HL-60 (cell line): ENCODE measurements at regions not wholly inside any gene's neighbourhood (a gene's known extent, or its start where the extent isn't known, plus 50 kb on each side); places are given as distances from the start of the nearest gene placed in this dataset.

Experiments
- DNase-seq, 2 experiments: peaks; one replicate each; pipeline ENCODE4 v3.0.0-alpha.2; 2010 to 2020; ENCODE audit warnings: low read depth in 1 of 2, low spot score in 1 of 2
- H3K27ac ChIP-seq: fragments of 250-450 bp; sonication (Bioruptor Pico); replicated peaks from 2 replicates; pipeline ENCODE4 v1.5.1; 2020; ENCODE audit warnings: mild to moderate bottlenecking, moderate library complexity
- H3K27me3 ChIP-seq: fragments of 250-450 bp; sonication (Bioruptor Pico); 2 replicates; pipeline ENCODE4 v1.5.1; 2021; ENCODE audit warnings: mild to moderate bottlenecking, moderate library complexity; ENCODE audit not compliant: insufficient read depth, poor library complexity, severe bottlenecking
- H3K4me3 ChIP-seq: replicated peaks from 2 replicates; pipeline ENCODE4 v1.5.1; 2011; ENCODE audit warnings: mild to moderate bottlenecking, control low read depth, low read length; ENCODE audit not compliant: insufficient read depth
- GABPA ChIP-seq: IDR thresholded peaks from 2 replicates; pipeline ENCODE4 v1.6.1; 2012; ENCODE audit warnings: low read depth
- POLR2AphosphoS5 ChIP-seq: IDR thresholded peaks from 2 replicates; pipeline ENCODE4 v1.6.1; 2012; ENCODE audit warnings: low read depth
- SPI1 ChIP-seq: IDR thresholded peaks from 2 replicates; pipeline ENCODE4 v1.6.1; 2012; ENCODE audit warnings: low read depth, mild to moderate bottlenecking, borderline replicate concordance
- TF ChIP-seq, protein P1 (sequence below): IDR thresholded peaks from one replicate; pipeline ENCODE4 v1.5.1; 2011; ENCODE audit warnings: low read length, control low read depth, inconsistent platforms; ENCODE audit not compliant: insufficient read depth
- TF ChIP-seq, protein P2 (sequence below): IDR thresholded peaks from 2 replicates; pipeline ENCODE4 v1.6.1; 2012; ENCODE audit warnings: low read depth; ENCODE audit not compliant: insufficient replicate concordance

DNA sequence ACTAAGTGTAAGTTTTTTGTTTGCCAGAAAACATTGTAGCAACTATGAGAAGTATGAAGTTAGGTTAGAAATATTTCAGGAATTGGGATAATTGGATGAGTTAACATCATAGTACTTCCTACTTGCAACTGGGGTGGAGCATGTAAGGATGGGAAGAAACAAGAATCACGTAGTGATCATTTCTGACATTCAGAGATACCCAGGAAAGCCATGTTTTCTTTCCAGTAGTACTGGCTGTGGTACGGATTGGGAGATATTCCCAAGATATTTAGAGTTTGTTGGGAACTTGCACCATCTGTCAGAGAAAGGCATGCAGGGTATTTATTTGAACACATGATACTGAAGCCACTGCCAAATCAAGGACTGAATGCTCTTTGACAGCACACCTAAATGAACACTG is 87.6 kb upstream of the SLC4A4 start:
- H3K4me3 ChIP-seq: no peak overlapping the region
- no peak for DNase-seq
- H3K27me3 ChIP-seq: peaks cover 2% of the 10 kb centered on the region
- TF ChIP-seq, protein P1, sequence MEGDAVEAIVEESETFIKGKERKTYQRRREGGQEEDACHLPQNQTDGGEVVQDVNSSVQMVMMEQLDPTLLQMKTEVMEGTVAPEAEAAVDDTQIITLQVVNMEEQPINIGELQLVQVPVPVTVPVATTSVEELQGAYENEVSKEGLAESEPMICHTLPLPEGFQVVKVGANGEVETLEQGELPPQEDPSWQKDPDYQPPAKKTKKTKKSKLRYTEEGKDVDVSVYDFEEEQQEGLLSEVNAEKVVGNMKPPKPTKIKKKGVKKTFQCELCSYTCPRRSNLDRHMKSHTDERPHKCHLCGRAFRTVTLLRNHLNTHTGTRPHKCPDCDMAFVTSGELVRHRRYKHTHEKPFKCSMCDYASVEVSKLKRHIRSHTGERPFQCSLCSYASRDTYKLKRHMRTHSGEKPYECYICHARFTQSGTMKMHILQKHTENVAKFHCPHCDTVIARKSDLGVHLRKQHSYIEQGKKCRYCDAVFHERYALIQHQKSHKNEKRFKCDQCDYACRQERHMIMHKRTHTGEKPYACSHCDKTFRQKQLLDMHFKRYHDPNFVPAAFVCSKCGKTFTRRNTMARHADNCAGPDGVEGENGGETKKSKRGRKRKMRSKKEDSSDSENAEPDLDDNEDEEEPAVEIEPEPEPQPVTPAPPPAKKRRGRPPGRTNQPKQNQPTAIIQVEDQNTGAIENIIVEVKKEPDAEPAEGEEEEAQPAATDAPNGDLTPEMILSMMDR: no peak
- TF ChIP-seq, protein P2, sequence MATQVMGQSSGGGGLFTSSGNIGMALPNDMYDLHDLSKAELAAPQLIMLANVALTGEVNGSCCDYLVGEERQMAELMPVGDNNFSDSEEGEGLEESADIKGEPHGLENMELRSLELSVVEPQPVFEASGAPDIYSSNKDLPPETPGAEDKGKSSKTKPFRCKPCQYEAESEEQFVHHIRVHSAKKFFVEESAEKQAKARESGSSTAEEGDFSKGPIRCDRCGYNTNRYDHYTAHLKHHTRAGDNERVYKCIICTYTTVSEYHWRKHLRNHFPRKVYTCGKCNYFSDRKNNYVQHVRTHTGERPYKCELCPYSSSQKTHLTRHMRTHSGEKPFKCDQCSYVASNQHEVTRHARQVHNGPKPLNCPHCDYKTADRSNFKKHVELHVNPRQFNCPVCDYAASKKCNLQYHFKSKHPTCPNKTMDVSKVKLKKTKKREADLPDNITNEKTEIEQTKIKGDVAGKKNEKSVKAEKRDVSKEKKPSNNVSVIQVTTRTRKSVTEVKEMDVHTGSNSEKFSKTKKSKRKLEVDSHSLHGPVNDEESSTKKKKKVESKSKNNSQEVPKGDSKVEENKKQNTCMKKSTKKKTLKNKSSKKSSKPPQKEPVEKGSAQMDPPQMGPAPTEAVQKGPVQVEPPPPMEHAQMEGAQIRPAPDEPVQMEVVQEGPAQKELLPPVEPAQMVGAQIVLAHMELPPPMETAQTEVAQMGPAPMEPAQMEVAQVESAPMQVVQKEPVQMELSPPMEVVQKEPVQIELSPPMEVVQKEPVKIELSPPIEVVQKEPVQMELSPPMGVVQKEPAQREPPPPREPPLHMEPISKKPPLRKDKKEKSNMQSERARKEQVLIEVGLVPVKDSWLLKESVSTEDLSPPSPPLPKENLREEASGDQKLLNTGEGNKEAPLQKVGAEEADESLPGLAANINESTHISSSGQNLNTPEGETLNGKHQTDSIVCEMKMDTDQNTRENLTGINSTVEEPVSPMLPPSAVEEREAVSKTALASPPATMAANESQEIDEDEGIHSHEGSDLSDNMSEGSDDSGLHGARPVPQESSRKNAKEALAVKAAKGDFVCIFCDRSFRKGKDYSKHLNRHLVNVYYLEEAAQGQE: no peak
- TF ChIP-seq POLR2AphosphoS5: no peak
- TF ChIP-seq GABPA: no peak
- no peak for TF ChIP-seq SPI1
- no peak overlapping the region for H3K27ac ChIP-seq

DNA sequence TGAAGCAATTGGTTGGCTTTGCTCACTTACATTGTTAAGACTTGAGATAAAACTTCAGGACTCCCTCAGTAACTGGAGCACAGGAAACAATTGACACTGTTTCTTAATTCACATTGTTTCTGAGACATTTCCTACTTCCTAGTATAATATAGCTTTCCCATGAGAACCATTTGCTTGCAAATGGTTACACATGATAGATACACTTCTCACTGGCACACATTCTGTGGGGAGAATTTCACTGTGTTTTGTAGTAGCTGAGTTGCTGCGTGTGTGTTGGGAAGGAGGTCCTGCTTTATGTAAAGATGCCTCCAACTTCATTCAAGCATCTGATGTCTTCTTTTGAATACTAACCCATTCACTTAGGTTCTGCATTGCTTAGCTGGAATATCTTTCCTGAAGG is 85.3 kb upstream of the SLC4A4 start:
- no peak overlapping the region for H3K4me3 ChIP-seq
- DNase-seq: no peak
- H3K27me3 ChIP-seq: peaks cover 2% of the 10 kb centered on the region
- TF ChIP-seq GABPA (no peak), SPI1 (no peak), POLR2AphosphoS5 (no peak)
- TF ChIP-seq, protein P1: no peak
- TF ChIP-seq, protein P2: no peak
- H3K27ac ChIP-seq: no peak overlapping the region

DNA sequence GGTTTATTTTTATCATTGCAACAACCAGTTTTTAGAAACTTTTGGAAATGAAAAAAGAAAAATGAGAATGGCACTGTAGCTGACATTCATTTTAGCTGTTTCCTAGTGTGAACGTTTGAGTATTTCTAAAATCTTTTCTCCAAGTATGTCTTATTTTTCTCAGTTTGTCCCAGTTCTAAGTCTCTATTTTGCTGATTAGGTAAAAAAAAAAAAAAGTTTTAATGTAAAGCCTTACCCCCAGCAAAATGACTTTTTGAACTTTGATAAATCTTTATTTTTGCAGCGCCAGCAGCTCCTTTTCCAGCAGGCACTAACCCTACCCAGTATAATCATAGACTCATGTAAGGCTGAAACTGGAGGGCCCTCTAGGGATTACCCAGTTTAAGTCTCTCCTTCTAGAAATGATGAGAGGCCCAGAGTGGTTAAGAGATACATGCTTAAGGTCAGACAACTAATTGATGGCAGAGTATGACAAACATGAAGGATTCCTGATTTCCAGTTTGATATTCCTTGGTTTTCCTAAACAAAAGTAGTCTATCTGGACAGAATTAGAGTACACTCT is 84.3 kb upstream of the SLC4A4 start:
- H3K27me3 ChIP-seq: peaks cover 2% of the 10 kb centered on the region
- TF ChIP-seq SPI1: no peak
- no peak for TF ChIP-seq POLR2AphosphoS5
- TF ChIP-seq, protein P2: no peak
- TF ChIP-seq, protein P1: no peak
- TF ChIP-seq GABPA: no peak
- no peak overlapping the region for H3K4me3 ChIP-seq
- H3K27ac ChIP-seq: no peak overlapping the region
- no peak for DNase-seq
